Psoas muscle (tissue), 7 donors: ENCODE measurements at regions not wholly inside any gene's neighbourhood (a gene's known extent, or its start where the extent isn't known, plus 50 kb on each side); places are given as distances from the start of the nearest gene placed in this dataset.

Experiments
- ATAC-seq, 4 donors: fragments of 200-7000 bp; cut with Tn5 transposase; one replicate each; pipeline ENCODE4 v1.9.1; 2020; ENCODE audit warnings: moderate library complexity in 3 of 4, mild to moderate bottlenecking in 2 of 4
- DNase-seq, 2 donors: peaks; one replicate each; pipeline ENCODE4 v3.0.0-alpha.2; 2020
- H3K27ac ChIP-seq: fragments of 200-600 bp; one replicate; pipeline ENCODE4 v1.8.0; 2022
- H3K27me3 ChIP-seq, 3 donors: fragments of 200-600 bp in 1 of 3; one replicate each; pipeline versions ENCODE4 v1.6.1 to v1.8.0; 2013 to 2022; ENCODE audit warnings: low read length in 2 of 3, mild to moderate bottlenecking in 2 of 3, moderate library complexity in 1 of 3; ENCODE audit not compliant: insufficient read depth in 3 of 3
- H3K36me3 ChIP-seq, 2 donors: fragments of 200-600 bp in 1 of 2; one replicate each; pipeline versions ENCODE4 v1.6.1 to v1.8.0; 2013 to 2022; ENCODE audit warnings: low read depth in 1 of 2, mild to moderate bottlenecking in 1 of 2, moderate library complexity in 1 of 2; ENCODE audit not compliant: insufficient read depth in 1 of 2
- H3K4me1 ChIP-seq: fragments of 200-600 bp; one replicate; pipeline ENCODE4 v1.8.0; 2022
- H3K4me3 ChIP-seq: fragments of 200-600 bp; one replicate; pipeline ENCODE4 v1.8.0; 2022; ENCODE audit warnings: mild to moderate bottlenecking
- H3K9me3 ChIP-seq: fragments of 200-600 bp; one replicate; pipeline ENCODE4 v1.8.0; 2022
- CTCF ChIP-seq: fragments of 200-600 bp; IDR thresholded peaks from one replicate; pipeline ENCODE4 v1.8.0; 2022; ENCODE audit warnings: antibody characterized with exemption
- WGBS, 3 donors: extraction: QIAGEN DNeasy Blood & Tissue Kit; methylation state at CpG; one replicate each; pipeline versions ENCODE4 v1.1.6 to v1.1.7; 2013; 5-methylcytosine and 5-hydroxymethylcytosine counted together
- intact Hi-C, 2 donors: fragments of 100-400 bp; cut with DNase I; formaldehyde crosslinking; loops; one replicate each; pipeline versions ENCODE4 v1.11.0 to v1.14.2; 2022
- donor health status: healthy with polysubstance abuse.
- donor health status: DM: no; HTN: no; CAD: no; lungs with moderate emphysema.
- donor health status: Bipolar disorder and iron deficiency.
- donor health status: healthy.
- donor health status: DM: yes; HTN: yes; CAD: no.
- donor health status: DM: no; HTN: no; CAD: no.
- donor health status: DM: yes; HTN: yes; CAD: no.

- DNase-seq (no peak), ATAC-seq (no peak)
- Histone ChIP-seq H3K4me1 (no peaks in the 10 kb centered on the region), H3K27ac (no peak overlapping the region), H3K9me3 (no peaks in the 10 kb centered on the region), H3K4me3 (no peak overlapping the region), H3K27me3 (no peaks in the 10 kb centered on the region), H3K36me3 (no peaks in the 10 kb centered on the region)
- TF ChIP-seq CTCF, result no peak
- intact Hi-C loops, result no loop called here
- 85 to 89% (median 85%) methylated on average over 9 of the region's 9 CpGs for WGBS, 3 donors
Observed at GRCh38 chr18:78140294-78140693, 839.3 kb upstream of the SALL3 start.

GRCh38 chr18:78144669-78145068, 834.9 kb upstream of the SALL3 start:
- DNase-seq (no peak), ATAC-seq (no peak)
- 69 to 74% (median 73%) methylated on average over 11 of the region's 11 CpGs for WGBS, 3 donors
- Histone ChIP-seq H3K36me3 (no peaks in the 10 kb centered on the region), H3K27ac (no peak overlapping the region), H3K4me3 (no peak overlapping the region), H3K27me3 (no peaks in the 10 kb centered on the region), H3K4me1 (no peaks in the 10 kb centered on the region), H3K9me3 (no peaks in the 10 kb centered on the region)
- intact Hi-C loops, result no loop called here
- TF ChIP-seq CTCF, result no peak

- intact Hi-C loops, result no loop called here
- Histone ChIP-seq H3K27ac (no peak overlapping the region), H3K4me3 (no peak overlapping the region), H3K36me3 (no peaks in the 10 kb centered on the region), H3K4me1 (no peaks in the 10 kb centered on the region), H3K9me3 (no peaks in the 10 kb centered on the region), H3K27me3 (no peaks in the 10 kb centered on the region)
- 85 to 89% (median 85%) methylated on average over 9 of the region's 9 CpGs for WGBS, 3 donors
- ATAC-seq (no peak), DNase-seq (no peak)
- TF ChIP-seq CTCF, result no peak
Observed at GRCh38 chr18:78145096-78145495, 834.5 kb upstream of the SALL3 start.

GRCh38 chr18:78146136-78147085, 833.2 kb upstream of the SALL3 start:
- no peak for DNase-seq
- H3K9me3 ChIP-seq, result no peaks in the 10 kb centered on the region
- TF ChIP-seq CTCF, result no peak
- no peak for ATAC-seq
- H3K36me3 ChIP-seq, result no peaks in the 10 kb centered on the region
- intact Hi-C loops, result no loop called here
- no peak overlapping the region for H3K4me3 ChIP-seq
- H3K27ac ChIP-seq, result no peak overlapping the region
- no peaks in the 10 kb centered on the region for H3K4me1 ChIP-seq
- 82 to 88% (median 84%) methylated on average over 17 of the region's 17 CpGs for WGBS, 3 donors
- H3K27me3 ChIP-seq, result no peaks in the 10 kb centered on the region
